Fibroblast of lung (primary cell): ENCODE measurements at regions not wholly inside any gene's neighbourhood (a gene's known extent, or its start where the extent isn't known, plus 50 kb on each side); places are given as distances from the start of the nearest gene placed in this dataset.
"Not testable (repeated sequence)": the region's sequence is repeated elsewhere in the genome, so short reads cannot be mapped to it uniquely, and the experiment has no call there.

Experiments
- DNase-seq, 2 donors: peaks; one replicate each; pipeline versions ENCODE4 v3.0.0 to v3.0.0-alpha.2; 2010; ENCODE audit warnings: low read depth in 2 of 2
- H2AFZ ChIP-seq: 2 replicates; pipeline ENCODE4 v1.5.1; 2012; ENCODE audit warnings: low read length, control low read depth, inconsistent platforms
- H3K27ac ChIP-seq: 2 replicates; pipeline ENCODE4 v1.5.1; 2011; ENCODE audit warnings: low read length, control low read depth; ENCODE audit not compliant: insufficient read depth
- H3K27me3 ChIP-seq: 2 replicates; pipeline ENCODE4 v1.5.1; 2011; ENCODE audit warnings: mild to moderate bottlenecking, low read length; ENCODE audit not compliant: control insufficient read depth, insufficient read depth
- H3K36me3 ChIP-seq: 2 replicates; pipeline ENCODE4 v1.5.1; 2011; ENCODE audit warnings: low read length; ENCODE audit not compliant: control insufficient read depth, insufficient read depth
- H3K4me1 ChIP-seq: 2 replicates; pipeline ENCODE4 v1.5.1; 2011; ENCODE audit warnings: low read length; ENCODE audit not compliant: control insufficient read depth, insufficient read depth; ENCODE audit errors: extremely low read depth
- H3K4me2 ChIP-seq: 2 replicates; pipeline ENCODE4 v1.5.1; 2011; ENCODE audit warnings: low read length, control low read depth; ENCODE audit not compliant: insufficient read depth; ENCODE audit errors: extremely low read depth
- H3K4me3 ChIP-seq, 4 experiments: fragments of 200-600 bp in 1 of 4; sonication (generic) in 1 of 4; replicated peaks in 1 of 4; 2 replicates each; pipeline ENCODE4 v1.5.1; 2011 to 2016; ENCODE audit warnings: low read length in 4 of 4, low read depth in 3 of 4, mild to moderate bottlenecking in 3 of 4, control low read depth in 2 of 4, inconsistent platforms in 1 of 4, mixed read lengths in 1 of 4; ENCODE audit not compliant: insufficient read depth in 1 of 4; ENCODE audit errors: control extremely low read depth in 1 of 4
- H3K79me2 ChIP-seq: 2 replicates; pipeline ENCODE4 v1.5.1; 2012; ENCODE audit warnings: mild to moderate bottlenecking, low read length, inconsistent platforms; ENCODE audit not compliant: control insufficient read depth, insufficient read depth
- H3K9ac ChIP-seq: 2 replicates; pipeline ENCODE4 v1.5.1; 2011; ENCODE audit warnings: mild to moderate bottlenecking, low read length, control low read depth; ENCODE audit not compliant: insufficient read depth
- H3K9me3 ChIP-seq: 2 replicates; pipeline ENCODE4 v1.5.1; 2012; ENCODE audit warnings: low read depth, low read length; ENCODE audit not compliant: control insufficient read depth, insufficient read depth
- H4K20me1 ChIP-seq: 2 replicates; pipeline ENCODE4 v1.5.1; 2011; ENCODE audit warnings: low read length; ENCODE audit not compliant: control insufficient read depth, insufficient read depth; ENCODE audit errors: extremely low read depth
- CTCF ChIP-seq, 2 donors: IDR thresholded peaks in 1 of 2; conservative IDR thresholded peaks in 1 of 2; 1 replicate in 1 of 2; 2 replicates in 1 of 2; pipeline ENCODE4 v1.5.1; 2011 to 2012; ENCODE audit warnings: low read length in 2 of 2, control low read depth in 1 of 2, inconsistent platforms in 1 of 2, low read depth in 1 of 2, mild to moderate bottlenecking in 1 of 2
- EZH2 ChIP-seq: IDR thresholded peaks from 2 replicates; pipeline ENCODE4 v1.5.1; 2012; ENCODE audit warnings: low read length, control low read depth, mild to moderate bottlenecking; ENCODE audit errors: missing control alignments

- DNase-seq: peak; percentile 79 to 85
- H3K9me3 ChIP-seq: no peaks in the 10 kb centered on the region
- no peak overlapping the region for H3K4me3 ChIP-seq
- H3K27me3 ChIP-seq: no peaks in the 10 kb centered on the region
- no peaks in the 10 kb centered on the region for H3K79me2 ChIP-seq
- peak overlapping the region; percentile 7 for H3K27ac ChIP-seq
- H3K4me2 ChIP-seq: no peak overlapping the region
- no peak for TF ChIP-seq CTCF (conservative IDR thresholded peaks at IDR 0.05 in 1 of 2, IDR thresholded peaks at IDR 0.05 in 1 of 2; ENCODE audit: low read depth in 1 of 2, low read length in 2 of 2)
- no peak for TF ChIP-seq EZH2
- H4K20me1 ChIP-seq: no peaks in the 10 kb centered on the region
- peaks cover 12% of the 10 kb centered on the region for H3K4me1 ChIP-seq
- H3K9ac ChIP-seq: no peak overlapping the region
- H2AFZ ChIP-seq: no peak overlapping the region
- no peaks in the 10 kb centered on the region for H3K36me3 ChIP-seq
Measured at GRCh38 chr17:31724026-31724425, 135.0 kb downstream of the COPRS start.

DNA sequence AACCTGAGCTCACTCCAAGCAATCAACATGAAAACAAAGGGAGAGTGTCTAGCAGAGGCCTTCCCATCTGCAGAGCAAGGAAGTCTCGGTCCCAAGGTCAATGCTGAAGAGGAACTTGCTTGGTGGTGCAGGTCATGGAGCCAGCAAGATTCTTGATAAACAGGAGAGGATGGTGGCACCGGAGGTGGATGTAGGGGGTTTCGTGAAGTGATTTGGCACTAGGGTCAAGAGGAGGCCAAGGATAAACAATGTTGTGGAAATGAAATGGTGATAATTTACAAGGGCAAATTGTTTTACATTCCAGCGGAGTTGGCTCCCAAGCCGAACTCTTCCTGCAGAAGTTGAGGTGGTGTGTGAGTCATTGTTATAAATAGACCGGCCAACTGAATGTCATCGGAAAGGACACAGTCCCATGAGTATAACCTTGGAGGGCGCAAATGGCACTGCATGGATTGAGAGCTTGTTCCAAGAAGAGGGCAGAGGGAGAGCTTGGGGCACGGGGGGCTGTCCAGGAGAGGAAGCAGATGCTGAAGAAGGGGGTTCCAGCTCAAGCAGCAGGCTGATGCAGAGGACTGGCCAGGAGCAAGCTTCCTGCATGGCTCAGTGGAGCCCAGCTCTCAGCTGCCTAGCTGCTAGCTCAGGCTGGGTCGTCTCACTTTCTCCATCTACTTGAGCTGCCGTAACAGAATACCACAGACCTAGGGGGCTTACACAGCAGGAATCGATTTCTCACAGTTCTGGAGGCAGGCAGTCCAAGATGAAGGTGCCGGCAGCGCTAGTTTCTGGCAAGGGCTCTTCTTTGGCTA, 136.6 kb downstream of the COPRS start:
- no peaks in the 10 kb centered on the region for H3K36me3 ChIP-seq
- H3K4me2 ChIP-seq: no peak overlapping the region
- H3K79me2 ChIP-seq: no peaks in the 10 kb centered on the region
- no peak overlapping the region for H3K9ac ChIP-seq
- peak; percentile 35 to 85 for DNase-seq
- no peak overlapping the region for H3K27ac ChIP-seq
- H3K4me3 ChIP-seq: no peak overlapping the region
- H2AFZ ChIP-seq: no peak overlapping the region
- H3K27me3 ChIP-seq: no peaks in the 10 kb centered on the region
- no peaks in the 10 kb centered on the region for H4K20me1 ChIP-seq
- H3K9me3 ChIP-seq: no peaks in the 10 kb centered on the region
- no peak for TF ChIP-seq EZH2
- peaks cover 7% of the 10 kb centered on the region for H3K4me1 ChIP-seq

- H3K4me3 ChIP-seq: no peak overlapping the region
- DNase-seq: no peak
- no peak overlapping the region for H3K27ac ChIP-seq
- no peaks in the 10 kb centered on the region for H4K20me1 ChIP-seq
- H3K9ac ChIP-seq: no peak overlapping the region
- TF ChIP-seq CTCF (conservative IDR thresholded peaks at IDR 0.05 in 1 of 2, IDR thresholded peaks at IDR 0.05 in 1 of 2; ENCODE audit: low read depth in 1 of 2, low read length in 2 of 2) (no peak), EZH2 (no peak)
- H3K36me3 ChIP-seq: no peaks in the 10 kb centered on the region
- H3K27me3 ChIP-seq: no peaks in the 10 kb centered on the region
- no peak overlapping the region for H2AFZ ChIP-seq
- no peaks in the 10 kb centered on the region for H3K9me3 ChIP-seq
- no peak overlapping the region for H3K4me2 ChIP-seq
- H3K4me1 ChIP-seq: peaks cover 7% of the 10 kb centered on the region
- H3K79me2 ChIP-seq: no peaks in the 10 kb centered on the region
Measured at GRCh38 chr17:31721291-31722025, 137.6 kb downstream of the COPRS start.

GRCh38 chr17:31717251-31717650, 141.8 kb downstream of the COPRS start:
- H3K79me2 ChIP-seq, H3K27me3 ChIP-seq, H3K36me3 ChIP-seq, H3K4me2 ChIP-seq, H4K20me1 ChIP-seq, H3K4me1 ChIP-seq, H3K9ac ChIP-seq, H3K27ac ChIP-seq, H2AFZ ChIP-seq, H3K9me3 ChIP-seq, DNase-seq, H3K4me3 ChIP-seq: not testable (repeated sequence)
